Thyroid gland (tissue), 4 donors: ENCODE measurements at regions not wholly inside any gene's neighbourhood (a gene's known extent, or its start where the extent isn't known, plus 50 kb on each side); places are given as distances from the start of the nearest gene placed in this dataset.

Experiments used
- POLR2A ChIP-seq, 2 donors: fragments of 450-650 bp; IDR thresholded peaks; one replicate each; pipeline ENCODE4 v1.6.1; 2017; ENCODE audit warnings: antibody characterized with exemption in 2 of 2, mild to moderate bottlenecking in 2 of 2, moderate library complexity in 1 of 2
- TF ChIP-seq, protein P1 (sequence below), 6 experiments: fragments of 200-600 bp in 3 of 6; fragments of 450-650 bp in 3 of 6; sonication (generic) in 3 of 6; IDR thresholded peaks; one replicate each; pipeline ENCODE4 v1.5.1; 2016 to 2019; ENCODE audit warnings: antibody characterized with exemption in 6 of 6, mild to moderate bottlenecking in 2 of 6, inconsistent platforms in 1 of 6, moderate library complexity in 1 of 6

GRCh38 chr2:51998890-51999289 lies 967.0 kb upstream of the NRXN1 start:
- TF ChIP-seq, protein P1, sequence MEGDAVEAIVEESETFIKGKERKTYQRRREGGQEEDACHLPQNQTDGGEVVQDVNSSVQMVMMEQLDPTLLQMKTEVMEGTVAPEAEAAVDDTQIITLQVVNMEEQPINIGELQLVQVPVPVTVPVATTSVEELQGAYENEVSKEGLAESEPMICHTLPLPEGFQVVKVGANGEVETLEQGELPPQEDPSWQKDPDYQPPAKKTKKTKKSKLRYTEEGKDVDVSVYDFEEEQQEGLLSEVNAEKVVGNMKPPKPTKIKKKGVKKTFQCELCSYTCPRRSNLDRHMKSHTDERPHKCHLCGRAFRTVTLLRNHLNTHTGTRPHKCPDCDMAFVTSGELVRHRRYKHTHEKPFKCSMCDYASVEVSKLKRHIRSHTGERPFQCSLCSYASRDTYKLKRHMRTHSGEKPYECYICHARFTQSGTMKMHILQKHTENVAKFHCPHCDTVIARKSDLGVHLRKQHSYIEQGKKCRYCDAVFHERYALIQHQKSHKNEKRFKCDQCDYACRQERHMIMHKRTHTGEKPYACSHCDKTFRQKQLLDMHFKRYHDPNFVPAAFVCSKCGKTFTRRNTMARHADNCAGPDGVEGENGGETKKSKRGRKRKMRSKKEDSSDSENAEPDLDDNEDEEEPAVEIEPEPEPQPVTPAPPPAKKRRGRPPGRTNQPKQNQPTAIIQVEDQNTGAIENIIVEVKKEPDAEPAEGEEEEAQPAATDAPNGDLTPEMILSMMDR (IDR thresholded peaks at IDR 0.05) = no peak
- TF ChIP-seq POLR2A (IDR thresholded peaks at IDR 0.05) = no peak
